GM12878 (cell line): ENCODE measurements at regions not wholly inside any gene's neighbourhood (a gene's known extent, or its start where the extent isn't known, plus 50 kb on each side); places are given as distances from the start of the nearest gene placed in this dataset.

Source experiments
- ATAC-seq: fragments of 200-7000 bp; cut with Tn5 transposase; 3 replicates; pipeline ENCODE4 v1.9.1; 2020; ENCODE audit warnings: mild to moderate bottlenecking, moderate library complexity
- BruUV-seq: library from RNA; stranded (reverse); fragments of 400-500 nt; replicated peaks from 2 replicates; lab custom pipeline; 2021; lab: Mats Ljungman, UMichigan
- CTCF ChIA-PET: fragments of 300-600 bp; sonication (Branson Sonifier 250); formaldehyde crosslinking; extraction: SDS; loops from one replicate; lab custom pipeline; 2021; ENCODE audit warnings: inconsistent platforms; lab: Yijun Ruan, JAX
- POLR2A ChIA-PET: fragments of 350-600 bp; formaldehyde crosslinking; extraction: SDS; loops from one replicate; lab custom pipeline; 2021; ENCODE audit warnings: inconsistent platforms; lab: Charles Lee
- RAD21 ChIA-PET: fragments of 300-600 bp; sonication (Branson Sonifier 250); formaldehyde crosslinking; loops from one replicate; lab custom pipeline; 2023; ENCODE audit warnings: antibody characterized with exemption; ENCODE audit not compliant: unreplicated experiment; lab: Charles Lee
- SMC1A ChIA-PET: fragments of 300-600 bp; sonication (Branson Sonifier 250); formaldehyde crosslinking; loops from one replicate; lab custom pipeline; 2023; ENCODE audit not compliant: unreplicated experiment, uncharacterized antibody; lab: Charles Lee
- DNase-seq: peaks from one replicate; pipeline ENCODE4 v3.0.0-alpha.2; 2011; ENCODE audit warnings: low read depth, low spot score
- FAIRE-seq: peaks from 3 replicates; lab custom pipeline; 2011; peaks lifted over from hg19 to GRCh38; lab: Jason Lieb, UNC
- H2AFZ ChIP-seq: 2 replicates; pipeline ENCODE4 v1.6.0; 2011; ENCODE audit warnings: low read depth, low read length, control low read depth; ENCODE audit not compliant: control insufficient read depth
- H3K27ac ChIP-seq: 2 replicates; pipeline ENCODE4 v1.5.1; 2011; ENCODE audit warnings: control low read depth; ENCODE audit not compliant: control insufficient read depth, insufficient read depth
- H3K27me3 ChIP-seq, 2 experiments: replicated peaks in 1 of 2; 2 replicates each; pipeline versions ENCODE4 v1.6.0 to v1.6.1; 2011; ENCODE audit warnings: low read length in 1 of 2; ENCODE audit not compliant: control insufficient read depth in 2 of 2, insufficient read depth in 2 of 2
- H3K36me3 ChIP-seq, 2 experiments: 2 replicates each; pipeline ENCODE4 v1.5.1; 2011; ENCODE audit warnings: low read length in 1 of 2; ENCODE audit not compliant: control insufficient read depth in 2 of 2, insufficient read depth in 2 of 2
- H3K4me1 ChIP-seq: 2 replicates; pipeline ENCODE4 v1.6.1; 2011; ENCODE audit warnings: mild to moderate bottlenecking, low read length, moderate library complexity, mixed read lengths; ENCODE audit not compliant: control insufficient read depth, insufficient read depth
- H3K4me2 ChIP-seq: 2 replicates; pipeline ENCODE4 v1.6.0; 2011; ENCODE audit warnings: control low read depth; ENCODE audit not compliant: control insufficient read depth, insufficient read depth
- H3K4me3 ChIP-seq: fragments of 200-600 bp; sonication (generic); 2 replicates; pipeline ENCODE4 v1.5.1; 2016
- H3K79me2 ChIP-seq: 2 replicates; pipeline ENCODE4 v1.6.0; 2011; ENCODE audit warnings: low read length; ENCODE audit not compliant: control insufficient read depth, insufficient read depth
- H3K9ac ChIP-seq: 2 replicates; pipeline ENCODE4 v1.8.0; 2011; ENCODE audit warnings: low read length, control low read depth, mixed read lengths; ENCODE audit not compliant: control insufficient read depth, insufficient read depth
- H3K9me3 ChIP-seq: replicated peaks from 3 replicates; pipeline ENCODE4 v1.5.1; 2011; ENCODE audit warnings: mild to moderate bottlenecking, low read length; ENCODE audit not compliant: control insufficient read depth, insufficient read depth
- H4K20me1 ChIP-seq: 2 replicates; pipeline ENCODE4 v1.6.0; 2011; ENCODE audit not compliant: control insufficient read depth, insufficient read depth
- ATF2 ChIP-seq: IDR thresholded peaks from 2 replicates; pipeline ENCODE4 v1.6.1; 2012; ENCODE audit warnings: low read length, inconsistent platforms
- ATF3 ChIP-seq: IDR thresholded peaks from 2 replicates; pipeline ENCODE4 v1.6.1; 2011; ENCODE audit warnings: low read depth, mild to moderate bottlenecking, low read length, moderate library complexity, borderline replicate concordance; ENCODE audit errors: extremely low read depth
- CBX3 ChIP-seq: fragments of 200-600 bp; sonication (generic); IDR thresholded peaks from 2 replicates; pipeline ENCODE4 v1.6.1; 2016; ENCODE audit warnings: low read depth, borderline replicate concordance
- CTCF ChIP-seq, 3 experiments: IDR thresholded peaks in 2 of 3; conservative IDR thresholded peaks in 1 of 3; 2 replicates each; pipeline ENCODE4 v1.5.1; 2011; ENCODE audit warnings: low read depth in 3 of 3, low read length in 3 of 3, mild to moderate bottlenecking in 3 of 3, control low read depth in 2 of 3, moderate library complexity in 2 of 3, inconsistent platforms in 1 of 3, mixed read lengths in 1 of 3; ENCODE audit not compliant: control insufficient read depth in 2 of 3, insufficient read depth in 1 of 3; ENCODE audit errors: extremely low read depth in 1 of 3
- FOXM1 ChIP-seq: IDR thresholded peaks from 2 replicates; pipeline ENCODE4 v1.6.1; 2012; ENCODE audit warnings: low read depth, mild to moderate bottlenecking, inconsistent platforms, low read length, moderate library complexity
- HDAC2 ChIP-seq: fragments of 200-600 bp; sonication (generic); IDR thresholded peaks from 2 replicates; pipeline ENCODE4 v1.6.1; 2017
- IKZF2 ChIP-seq, 2 experiments: fragments of 450-650 bp; IDR thresholded peaks; 2 replicates each; pipeline ENCODE4 v1.6.1; 2017; ENCODE audit warnings: mild to moderate bottlenecking in 2 of 2, moderate library complexity in 2 of 2
- IRF5 ChIP-seq: fragments of 450-650 bp; IDR thresholded peaks from 2 replicates; pipeline ENCODE4 v1.6.1; 2017; ENCODE audit warnings: borderline replicate concordance
- KDM1A ChIP-seq: fragments of 200-600 bp; sonication (generic); IDR thresholded peaks from 2 replicates; pipeline ENCODE4 v1.6.1; 2016; ENCODE audit warnings: borderline replicate concordance
- MTA2 ChIP-seq: fragments of 450-650 bp; IDR thresholded peaks from 2 replicates; pipeline ENCODE4 v1.6.1; 2016; ENCODE audit warnings: low read depth, mild to moderate bottlenecking, moderate library complexity
- RELB ChIP-seq: fragments of 450-650 bp; IDR thresholded peaks from 2 replicates; pipeline ENCODE4 v1.6.1; 2017; ENCODE audit warnings: low read depth, mild to moderate bottlenecking, moderate library complexity
- STAT1 ChIP-seq: fragments of 450-650 bp; conservative IDR thresholded peaks from 2 replicates; pipeline ENCODE4 v1.6.1; 2014; ENCODE audit warnings: antibody characterized with exemption, mild to moderate bottlenecking
- ZNF592 ChIP-seq: fragments of 450-650 bp; IDR thresholded peaks from 2 replicates; pipeline ENCODE4 v1.6.1; 2017; ENCODE audit warnings: mild to moderate bottlenecking, moderate library complexity
- WGBS: methylation state at CpG from one replicate; pipeline ENCODE4 v1.1.6; 2016; ENCODE audit warnings: low lambda C conversion rate; ENCODE audit not compliant: insufficient replicate concordance, insufficient coverage; ENCODE audit errors: missing lambda C conversion rate; 5-methylcytosine and 5-hydroxymethylcytosine counted together
- in situ Hi-C: fragments of 300-500 bp; cut with MboI; formaldehyde crosslinking; loops from 9 replicates; pipeline ENCODE4 v1.14.3; 2018; ENCODE audit warnings: mixed read lengths
- intact Hi-C: fragments of 100-400 bp; cut with micrococcal nuclease; formaldehyde crosslinking; loops from one replicate; pipeline ENCODE4 v1.14.2; 2022; ENCODE audit not compliant: unreplicated experiment

- BruUV-seq = no TSS peak
- Histone ChIP-seq H4K20me1 (no peaks in the 10 kb centered on the region), H3K36me3 (no peaks in the 10 kb centered on the region), H3K27me3 (no peaks in the 10 kb centered on the region), H3K4me1 (no peaks in the 10 kb centered on the region), H2AFZ (no peak overlapping the region), H3K27ac (no peak overlapping the region), H3K4me3 (no peak overlapping the region), H3K4me2 (no peak overlapping the region), H3K79me2 (no peaks in the 10 kb centered on the region), H3K9me3 (no peaks in the 10 kb centered on the region; the same call in 2 of the 3 replicates), H3K9ac (no peak overlapping the region)
- DNase-seq (no peak), FAIRE-seq (no peak), ATAC-seq (no peak)
- SMC1A ChIA-PET = no interaction called here
- no peak for TF ChIP-seq STAT1
- TF ChIP-seq ZNF592 = no peak
- TF ChIP-seq ATF2 = no peak
- no peak for TF ChIP-seq HDAC2
- TF ChIP-seq RELB = no peak
- TF ChIP-seq FOXM1 = no peak
- no peak for TF ChIP-seq ATF3
- no peak for TF ChIP-seq IKZF2 (IDR thresholded peaks at IDR 0.05)
- TF ChIP-seq CTCF (IDR thresholded peaks at IDR 0.05 in 2 of 3, conservative IDR thresholded peaks at IDR 0.05 in 1 of 3; ENCODE audit: control insufficient read depth in 2 of 3, extremely low read depth in 1 of 3, insufficient read depth in 1 of 3, low read depth in 3 of 3, low read length in 3 of 3) = no peak
- no peak for TF ChIP-seq CBX3
- no peak for TF ChIP-seq IRF5
- no peak for TF ChIP-seq KDM1A
- TF ChIP-seq MTA2 = no peak
- POLR2A ChIA-PET = no interaction called here
- RAD21 ChIA-PET = no interaction called here
- in situ Hi-C loops = no loop called here
- CTCF ChIA-PET = no interaction called here
- intact Hi-C loops = no loop called here
- 27% methylated on average over 5 of the region's 5 CpGs for WGBS
These were observed 953.0 kb upstream of the NCAM2 start for GRCh38 chr21:20045197-20045596.
